ENCODE measurements at regions not wholly inside any gene's neighbourhood (a gene's known extent, or its start where the extent isn't known, plus 50 kb on each side); places are given as distances from the start of the nearest gene placed in this dataset.

DNA sequence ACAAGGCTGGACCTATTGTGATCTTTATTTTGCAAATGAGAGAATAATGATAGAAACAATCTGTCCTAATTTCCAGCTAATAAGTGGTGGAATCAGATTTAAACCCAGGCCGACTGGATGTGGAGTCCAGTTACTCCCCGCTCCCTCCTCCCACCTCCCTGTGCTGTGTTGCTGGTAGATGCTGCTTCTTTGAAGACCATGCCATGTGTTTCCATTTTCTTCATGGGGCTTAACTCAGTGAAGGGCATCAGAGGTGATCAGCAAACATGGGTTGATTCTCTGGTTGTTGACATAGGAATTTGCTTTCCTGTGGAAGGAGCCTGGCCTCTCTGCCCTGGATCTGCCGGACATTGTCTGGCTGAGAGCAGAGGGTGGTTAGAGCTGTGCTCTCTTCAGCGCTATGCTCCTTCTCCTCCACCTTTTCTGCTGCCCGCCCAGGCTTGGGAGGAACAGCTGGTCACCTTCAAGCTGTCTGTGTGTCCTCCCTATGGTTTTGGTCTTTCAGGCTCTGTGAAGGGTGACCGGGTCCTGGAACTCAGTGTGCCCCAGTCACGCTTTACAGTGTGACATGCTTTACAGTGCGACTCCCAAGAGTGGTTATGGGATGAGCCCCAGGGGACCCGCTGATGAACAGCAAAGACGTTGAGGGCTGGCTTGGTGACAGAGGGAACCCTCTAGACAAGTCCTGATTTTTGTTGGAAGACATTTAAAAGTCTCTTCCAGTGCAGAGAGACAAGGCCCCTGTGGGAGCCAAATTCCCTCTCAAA, 68.4 kb upstream of the RPS23 start:
- ChIA-PET CTCF (no interaction called here), POLR2A (ENCODE audit: low non-redundant PET) (no interaction called here)
- no peak for DNase-seq (ENCODE audit: low spot score)
- TF ChIP-seq, protein P1, sequence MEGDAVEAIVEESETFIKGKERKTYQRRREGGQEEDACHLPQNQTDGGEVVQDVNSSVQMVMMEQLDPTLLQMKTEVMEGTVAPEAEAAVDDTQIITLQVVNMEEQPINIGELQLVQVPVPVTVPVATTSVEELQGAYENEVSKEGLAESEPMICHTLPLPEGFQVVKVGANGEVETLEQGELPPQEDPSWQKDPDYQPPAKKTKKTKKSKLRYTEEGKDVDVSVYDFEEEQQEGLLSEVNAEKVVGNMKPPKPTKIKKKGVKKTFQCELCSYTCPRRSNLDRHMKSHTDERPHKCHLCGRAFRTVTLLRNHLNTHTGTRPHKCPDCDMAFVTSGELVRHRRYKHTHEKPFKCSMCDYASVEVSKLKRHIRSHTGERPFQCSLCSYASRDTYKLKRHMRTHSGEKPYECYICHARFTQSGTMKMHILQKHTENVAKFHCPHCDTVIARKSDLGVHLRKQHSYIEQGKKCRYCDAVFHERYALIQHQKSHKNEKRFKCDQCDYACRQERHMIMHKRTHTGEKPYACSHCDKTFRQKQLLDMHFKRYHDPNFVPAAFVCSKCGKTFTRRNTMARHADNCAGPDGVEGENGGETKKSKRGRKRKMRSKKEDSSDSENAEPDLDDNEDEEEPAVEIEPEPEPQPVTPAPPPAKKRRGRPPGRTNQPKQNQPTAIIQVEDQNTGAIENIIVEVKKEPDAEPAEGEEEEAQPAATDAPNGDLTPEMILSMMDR (conservative IDR thresholded peaks at IDR 0.05; ENCODE audit: low read depth, low read length) = no peak
- no peak for TF ChIP-seq EZH2 (IDR thresholded peaks at IDR 0.05; ENCODE audit: borderline replicate concordance, low read depth, low read length, poor library complexity, severe bottlenecking)
- BruUV-seq (replicated peaks) = no TSS peak
- intact Hi-C loops (cut with micrococcal nuclease; ENCODE audit: unreplicated experiment) = no loop called here
- H3K27ac ChIP-seq (ENCODE audit: low read depth, low read length, poor library complexity, severe bottlenecking) = no peak overlapping the region
- H3K4me3 ChIP-seq (ENCODE audit: low read depth, low read length, poor library complexity, severe bottlenecking) = no peak overlapping the region
- no peaks in the 10 kb centered on the region for H3K27me3 ChIP-seq (replicated peaks; ENCODE audit: insufficient read depth, low read depth, low read length, poor library complexity)
- H3K36me3 ChIP-seq (ENCODE audit: insufficient read depth, low read length, poor library complexity, severe bottlenecking) = no peaks in the 10 kb centered on the region
- no peaks in the 10 kb centered on the region for H3K4me1 ChIP-seq (ENCODE audit: insufficient read depth, low read length, poor library complexity, severe bottlenecking)
- H3K9me3 ChIP-seq (ENCODE audit: low read depth, low read length, poor library complexity, severe bottlenecking) = no peaks in the 10 kb centered on the region

DNA sequence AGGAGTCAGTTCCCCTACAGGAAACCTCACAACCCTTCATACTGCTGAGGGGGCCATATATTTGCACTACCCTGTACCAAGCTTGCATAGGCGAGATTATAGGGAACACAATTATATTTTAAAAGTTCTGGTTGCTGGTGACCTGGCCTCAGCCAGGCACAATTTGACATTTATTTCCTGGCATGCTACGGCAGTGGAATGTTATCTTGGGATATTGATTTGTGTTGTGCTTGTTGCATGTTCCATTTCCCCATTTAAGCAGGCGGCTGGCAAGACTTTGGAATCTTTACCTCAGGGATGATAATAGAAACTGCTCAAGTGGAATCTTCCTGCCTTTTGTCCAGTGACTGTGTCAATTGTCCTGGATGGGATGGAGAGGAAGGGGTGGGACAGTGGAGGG, 67.0 kb upstream of the RPS23 start:
- ChIA-PET POLR2A (ENCODE audit: low non-redundant PET) (no interaction called here), CTCF (no interaction called here)
- H3K27ac ChIP-seq (ENCODE audit: low read depth, low read length, poor library complexity, severe bottlenecking) = no peak overlapping the region
- TF ChIP-seq, protein P1 (conservative IDR thresholded peaks at IDR 0.05; ENCODE audit: low read depth, low read length) = no peak
- no peak for TF ChIP-seq EZH2 (IDR thresholded peaks at IDR 0.05; ENCODE audit: borderline replicate concordance, low read depth, low read length, poor library complexity, severe bottlenecking)
- no peaks in the 10 kb centered on the region for H3K4me1 ChIP-seq (ENCODE audit: insufficient read depth, low read length, poor library complexity, severe bottlenecking)
- DNase-seq (ENCODE audit: low spot score) = no peak
- intact Hi-C loops (cut with micrococcal nuclease; ENCODE audit: unreplicated experiment) = no loop called here
- H3K9me3 ChIP-seq (ENCODE audit: low read depth, low read length, poor library complexity, severe bottlenecking) = no peaks in the 10 kb centered on the region
- H3K27me3 ChIP-seq (replicated peaks; ENCODE audit: insufficient read depth, low read depth, low read length, poor library complexity) = no peaks in the 10 kb centered on the region
- H3K4me3 ChIP-seq (ENCODE audit: low read depth, low read length, poor library complexity, severe bottlenecking) = no peak overlapping the region
- no peaks in the 10 kb centered on the region for H3K36me3 ChIP-seq (ENCODE audit: insufficient read depth, low read length, poor library complexity, severe bottlenecking)
- no TSS peak for BruUV-seq (replicated peaks)

DNA sequence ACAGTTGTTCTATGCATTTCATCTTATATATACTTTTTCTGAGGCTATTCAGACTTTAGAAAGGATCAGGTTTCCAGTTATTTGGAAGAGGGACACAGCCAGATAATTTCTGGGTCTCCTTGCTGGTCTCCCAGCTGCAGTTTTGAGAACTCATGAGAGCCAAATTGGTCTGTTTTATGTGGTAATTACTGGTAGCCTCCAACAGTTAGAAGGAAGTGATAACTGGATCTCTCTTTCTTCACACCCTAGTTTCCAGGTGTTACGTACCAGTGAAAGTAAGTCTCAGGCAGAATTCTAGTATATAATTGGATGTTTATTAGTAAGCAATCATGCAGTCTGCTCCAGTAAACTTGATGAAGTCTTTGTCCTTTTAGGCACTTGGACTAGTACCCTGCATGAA, 63.2 kb upstream of the RPS23 start:
- no peak overlapping the region for H3K27ac ChIP-seq (ENCODE audit: low read depth, low read length, poor library complexity, severe bottlenecking)
- no peaks in the 10 kb centered on the region for H3K27me3 ChIP-seq (replicated peaks; ENCODE audit: insufficient read depth, low read depth, low read length, poor library complexity)
- H3K36me3 ChIP-seq (ENCODE audit: insufficient read depth, low read length, poor library complexity, severe bottlenecking) = no peaks in the 10 kb centered on the region
- no peak overlapping the region for H3K4me3 ChIP-seq (ENCODE audit: low read depth, low read length, poor library complexity, severe bottlenecking)
- POLR2A ChIA-PET (ENCODE audit: low non-redundant PET) = no interaction called here
- H3K9me3 ChIP-seq (ENCODE audit: low read depth, low read length, poor library complexity, severe bottlenecking) = no peaks in the 10 kb centered on the region
- no peak for TF ChIP-seq EZH2 (IDR thresholded peaks at IDR 0.05; ENCODE audit: borderline replicate concordance, low read depth, low read length, poor library complexity, severe bottlenecking)
- TF ChIP-seq, protein P1 (conservative IDR thresholded peaks at IDR 0.05; ENCODE audit: low read depth, low read length) = no peak
- CTCF ChIA-PET = no interaction called here
- no TSS peak for BruUV-seq (replicated peaks)
- H3K4me1 ChIP-seq (ENCODE audit: insufficient read depth, low read length, poor library complexity, severe bottlenecking) = no peaks in the 10 kb centered on the region
- no peak for DNase-seq (ENCODE audit: low spot score)
- intact Hi-C loops (cut with micrococcal nuclease; ENCODE audit: unreplicated experiment) = no loop called here

All from A673 (cell line).